Skeletal muscle tissue (tissue), 3 donors: ENCODE measurements at regions not wholly inside any gene's neighbourhood (a gene's known extent, or its start where the extent isn't known, plus 50 kb on each side); places are given as distances from the start of the nearest gene placed in this dataset.

ENCODE experiments used
- H3K27ac ChIP-seq: one replicate; pipeline ENCODE4 v1.7.0; 2013; ENCODE audit warnings: mild to moderate bottlenecking, low read depth, low read length, inconsistent platforms
- H3K27me3 ChIP-seq, 3 donors: one replicate each; pipeline ENCODE4 v1.7.0; 2013; ENCODE audit warnings: low read length in 3 of 3; ENCODE audit not compliant: control insufficient read depth in 3 of 3, insufficient read depth in 3 of 3
- H3K36me3 ChIP-seq, 3 donors: one replicate each; pipeline ENCODE4 v1.7.0; 2013; ENCODE audit warnings: low read length in 3 of 3; ENCODE audit not compliant: control insufficient read depth in 3 of 3, insufficient read depth in 3 of 3
- H3K4me1 ChIP-seq, 3 donors: one replicate each; pipeline ENCODE4 v1.7.0; 2013; ENCODE audit warnings: low read length in 3 of 3, mild to moderate bottlenecking in 3 of 3; ENCODE audit not compliant: control insufficient read depth in 3 of 3, insufficient read depth in 3 of 3
- H3K4me3 ChIP-seq, 3 donors: one replicate each; pipeline ENCODE4 v1.7.0; 2013; ENCODE audit warnings: low read length in 3 of 3
- H3K9ac ChIP-seq, 3 donors: one replicate each; pipeline ENCODE4 v1.7.0; 2013; ENCODE audit warnings: low read length in 3 of 3, mild to moderate bottlenecking in 3 of 3, moderate library complexity in 2 of 3, low read depth in 1 of 3
- H3K9me3 ChIP-seq, 3 donors: one replicate each; pipeline ENCODE4 v1.7.0; 2013; ENCODE audit warnings: low read length in 3 of 3; ENCODE audit not compliant: control insufficient read depth in 3 of 3
- donor health status: Osteomylitis.

- no peak overlapping the region for H3K27ac ChIP-seq
- H3K4me1 ChIP-seq: no peaks in the 10 kb centered on the region
- H3K27me3 ChIP-seq: no peaks in the 10 kb centered on the region
- no peaks in the 10 kb centered on the region for H3K9me3 ChIP-seq
- H3K9ac ChIP-seq: no peak overlapping the region
- no peak overlapping the region for H3K4me3 ChIP-seq
- H3K36me3 ChIP-seq: no peaks in the 10 kb centered on the region
Measured at GRCh38 chr1:208410409-208410808, 166.2 kb upstream of the PLXNA2 start.

- Histone ChIP-seq H3K4me3 (no peak overlapping the region), H3K9me3 (no peaks in the 10 kb centered on the region), H3K9ac (no peak overlapping the region), H3K27me3 (no peaks in the 10 kb centered on the region), H3K4me1 (no peaks in the 10 kb centered on the region), H3K36me3 (no peaks in the 10 kb centered on the region), H3K27ac (no peak overlapping the region)
Measured at GRCh38 chr1:208413006-208413405, 168.8 kb upstream of the PLXNA2 start.

- H3K4me3 ChIP-seq: no peak overlapping the region
- no peaks in the 10 kb centered on the region for H3K27me3 ChIP-seq
- H3K9me3 ChIP-seq: no peaks in the 10 kb centered on the region
- H3K27ac ChIP-seq: no peak overlapping the region
- H3K36me3 ChIP-seq: no peaks in the 10 kb centered on the region
- H3K4me1 ChIP-seq: no peaks in the 10 kb centered on the region
- H3K9ac ChIP-seq: no peak overlapping the region
Measured at GRCh38 chr1:208418667-208419066, 174.5 kb upstream of the PLXNA2 start.

GRCh38 chr1:208419746-208420420 lies 175.7 kb upstream of the PLXNA2 start:
- no peaks in the 10 kb centered on the region for H3K9me3 ChIP-seq
- no peaks in the 10 kb centered on the region for H3K36me3 ChIP-seq
- H3K27me3 ChIP-seq: no peaks in the 10 kb centered on the region
- H3K9ac ChIP-seq: no peak overlapping the region
- H3K27ac ChIP-seq: no peak overlapping the region
- no peak overlapping the region for H3K4me3 ChIP-seq
- H3K4me1 ChIP-seq: no peaks in the 10 kb centered on the region

GRCh38 chr1:208420696-208421095 lies 176.5 kb upstream of the PLXNA2 start:
- H3K9me3 ChIP-seq: no peaks in the 10 kb centered on the region
- no peak overlapping the region for H3K4me3 ChIP-seq
- H3K4me1 ChIP-seq: no peaks in the 10 kb centered on the region
- no peak overlapping the region for H3K27ac ChIP-seq
- no peak overlapping the region for H3K9ac ChIP-seq
- H3K27me3 ChIP-seq: no peaks in the 10 kb centered on the region
- no peaks in the 10 kb centered on the region for H3K36me3 ChIP-seq

- Histone ChIP-seq H3K9me3 (no peaks in the 10 kb centered on the region), H3K27me3 (no peaks in the 10 kb centered on the region), H3K27ac (no peak overlapping the region), H3K4me3 (no peak overlapping the region), H3K36me3 (no peaks in the 10 kb centered on the region), H3K4me1 (no peaks in the 10 kb centered on the region), H3K9ac (no peak overlapping the region)
Measured at GRCh38 chr1:208421486-208421885, 177.3 kb upstream of the PLXNA2 start.

- Histone ChIP-seq H3K36me3 (no peaks in the 10 kb centered on the region), H3K9ac (no peak overlapping the region), H3K9me3 (no peaks in the 10 kb centered on the region), H3K4me1 (no peaks in the 10 kb centered on the region), H3K27ac (no peak overlapping the region), H3K4me3 (no peak overlapping the region), H3K27me3 (peaks cover 0 to under 1% (median 0%) of the 10 kb centered on the region in 3 donors)
Measured at GRCh38 chr1:208423526-208423925, 179.3 kb upstream of the PLXNA2 start.

- H3K36me3 ChIP-seq: no peaks in the 10 kb centered on the region
- H3K27ac ChIP-seq: no peak overlapping the region
- no peaks in the 10 kb centered on the region for H3K9me3 ChIP-seq
- no peaks in the 10 kb centered on the region for H3K4me1 ChIP-seq
- peaks cover 0 to 2% (median 0%) of the 10 kb centered on the region in 3 donors for H3K27me3 ChIP-seq
- H3K4me3 ChIP-seq: no peak overlapping the region
- H3K9ac ChIP-seq: no peak overlapping the region
Measured at GRCh38 chr1:208425096-208425495, 180.9 kb upstream of the PLXNA2 start.

- Histone ChIP-seq H3K9ac (no peak overlapping the region), H3K27me3 (peaks cover 0 to 2% (median 0%) of the 10 kb centered on the region in 3 donors), H3K27ac (no peak overlapping the region), H3K9me3 (no peaks in the 10 kb centered on the region), H3K4me3 (no peak overlapping the region), H3K36me3 (no peaks in the 10 kb centered on the region), H3K4me1 (no peaks in the 10 kb centered on the region)
Measured at GRCh38 chr1:208430220-208430619, 186.0 kb upstream of the PLXNA2 start.

- no peak overlapping the region for H3K4me3 ChIP-seq
- no peak overlapping the region for H3K27ac ChIP-seq
- no peaks in the 10 kb centered on the region for H3K36me3 ChIP-seq
- H3K4me1 ChIP-seq: no peaks in the 10 kb centered on the region
- no peak overlapping the region for H3K9ac ChIP-seq
- no peaks in the 10 kb centered on the region for H3K9me3 ChIP-seq
- peaks cover 0 to 2% (median 0%) of the 10 kb centered on the region in 3 donors for H3K27me3 ChIP-seq
Measured at GRCh38 chr1:208431721-208432120, 187.5 kb upstream of the PLXNA2 start.
